Activated naive CD8-positive, alpha-beta T cell treated with anti-CD3 and anti-CD28 coated beads for 36 hours (primary cell): ENCODE measurements at regions not wholly inside any gene's neighbourhood (a gene's known extent, or its start where the extent isn't known, plus 50 kb on each side); places are given as distances from the start of the nearest gene placed in this dataset.

Experiments
- DNase-seq: peaks from one replicate; pipeline ENCODE4 v3.0.0; 2021
- H3K27ac Mint-ChIP-seq: one replicate; pipeline ENCODE4 v1.8.0; 2022; ENCODE audit warnings: mild to moderate bottlenecking, moderate library complexity, mixed read lengths
- H3K27me3 Mint-ChIP-seq: one replicate; pipeline ENCODE4 v1.8.0; 2022; ENCODE audit warnings: mild to moderate bottlenecking, mixed read lengths
- H3K36me3 Mint-ChIP-seq: one replicate; pipeline ENCODE4 v1.8.0; 2021; ENCODE audit warnings: mild to moderate bottlenecking, mixed read lengths
- H3K4me1 Mint-ChIP-seq: one replicate; pipeline ENCODE4 v1.8.0; 2021; ENCODE audit warnings: mixed read lengths
- H3K4me3 Mint-ChIP-seq: one replicate; pipeline ENCODE4 v1.8.0; 2022; ENCODE audit warnings: mild to moderate bottlenecking, moderate library complexity, mixed read lengths
- H3K9me3 Mint-ChIP-seq: one replicate; pipeline ENCODE4 v1.8.0; 2022; ENCODE audit warnings: mixed read lengths

- no peak overlapping the region for H3K27ac Mint-ChIP-seq
- H3K9me3 Mint-ChIP-seq, result peaks cover 7% of the 10 kb centered on the region
- no peak for DNase-seq
- no peak overlapping the region for H3K4me3 Mint-ChIP-seq
- H3K27me3 Mint-ChIP-seq, result no peaks in the 10 kb centered on the region
- no peaks in the 10 kb centered on the region for H3K36me3 Mint-ChIP-seq
- no peaks in the 10 kb centered on the region for H3K4me1 Mint-ChIP-seq
These were observed 587.6 kb downstream of the CDH11 start for GRCh38 chr16:64534180-64534780.

- DNase-seq, result no peak
- Mint-ChIP-seq H3K4me1 (no peaks in the 10 kb centered on the region), H3K27ac (no peak overlapping the region), H3K4me3 (no peak overlapping the region), H3K36me3 (no peaks in the 10 kb centered on the region), H3K9me3 (peaks cover 5% of the 10 kb centered on the region), H3K27me3 (no peaks in the 10 kb centered on the region)
These were observed 589.2 kb downstream of the CDH11 start for GRCh38 chr16:64532691-64533090.

GRCh38 chr16:64532117-64532516, 589.7 kb downstream of the CDH11 start:
- no peak for DNase-seq
- Mint-ChIP-seq H3K4me3 (no peak overlapping the region), H3K27me3 (no peaks in the 10 kb centered on the region), H3K9me3 (peaks cover 6% of the 10 kb centered on the region), H3K27ac (no peak overlapping the region), H3K36me3 (no peaks in the 10 kb centered on the region), H3K4me1 (no peaks in the 10 kb centered on the region)

- H3K36me3 Mint-ChIP-seq, result no peaks in the 10 kb centered on the region
- H3K4me3 Mint-ChIP-seq, result no peak overlapping the region
- H3K27ac Mint-ChIP-seq, result no peak overlapping the region
- H3K9me3 Mint-ChIP-seq, result peaks cover 7% of the 10 kb centered on the region
- H3K27me3 Mint-ChIP-seq, result no peaks in the 10 kb centered on the region
- no peak for DNase-seq
- no peaks in the 10 kb centered on the region for H3K4me1 Mint-ChIP-seq
These were observed 590.5 kb downstream of the CDH11 start for GRCh38 chr16:64531401-64531800.

- H3K4me1 Mint-ChIP-seq, result no peaks in the 10 kb centered on the region
- H3K36me3 Mint-ChIP-seq, result no peaks in the 10 kb centered on the region
- no peak overlapping the region for H3K4me3 Mint-ChIP-seq
- H3K27me3 Mint-ChIP-seq, result no peaks in the 10 kb centered on the region
- no peak for DNase-seq
- H3K27ac Mint-ChIP-seq, result no peak overlapping the region
- H3K9me3 Mint-ChIP-seq, result peaks cover 8% of the 10 kb centered on the region
These were observed 599.3 kb downstream of the CDH11 start for GRCh38 chr16:64522548-64522947.

GRCh38 chr16:64513871-64514270, 608.0 kb downstream of the CDH11 start:
- no peaks in the 10 kb centered on the region for H3K36me3 Mint-ChIP-seq
- DNase-seq, result no peak
- H3K27ac Mint-ChIP-seq, result no peak overlapping the region
- no peaks in the 10 kb centered on the region for H3K27me3 Mint-ChIP-seq
- H3K4me3 Mint-ChIP-seq, result no peak overlapping the region
- no peaks in the 10 kb centered on the region for H3K4me1 Mint-ChIP-seq
- peaks cover 4% of the 10 kb centered on the region for H3K9me3 Mint-ChIP-seq

- Mint-ChIP-seq H3K4me3 (no peak overlapping the region), H3K36me3 (no peaks in the 10 kb centered on the region), H3K4me1 (no peaks in the 10 kb centered on the region), H3K27me3 (no peaks in the 10 kb centered on the region), H3K27ac (no peak overlapping the region), H3K9me3 (peaks cover 8% of the 10 kb centered on the region)
- no peak for DNase-seq
These were observed 614.4 kb downstream of the CDH11 start for GRCh38 chr16:64507240-64508024.

- no peak overlapping the region for H3K27ac Mint-ChIP-seq
- H3K36me3 Mint-ChIP-seq, result no peaks in the 10 kb centered on the region
- DNase-seq, result no peak
- H3K9me3 Mint-ChIP-seq, result peaks cover 1% of the 10 kb centered on the region
- H3K4me1 Mint-ChIP-seq, result no peaks in the 10 kb centered on the region
- no peaks in the 10 kb centered on the region for H3K27me3 Mint-ChIP-seq
- no peak overlapping the region for H3K4me3 Mint-ChIP-seq
These were observed 622.7 kb downstream of the CDH11 start for GRCh38 chr16:64499211-64499610.

- DNase-seq, result no peak
- no peak overlapping the region for H3K27ac Mint-ChIP-seq
These were observed 623.5 kb downstream of the CDH11 start for GRCh38 chr16:64498363-64498762.

GRCh38 chr16:64493709-64494108, 628.2 kb downstream of the CDH11 start:
- DNase-seq, result no peak
- H3K27me3 Mint-ChIP-seq, result no peaks in the 10 kb centered on the region
- H3K9me3 Mint-ChIP-seq, result peaks cover 10% of the 10 kb centered on the region
- H3K4me3 Mint-ChIP-seq, result no peak overlapping the region
- no peaks in the 10 kb centered on the region for H3K4me1 Mint-ChIP-seq
- H3K27ac Mint-ChIP-seq, result no peak overlapping the region
- H3K36me3 Mint-ChIP-seq, result no peaks in the 10 kb centered on the region

More at GRCh38 chr16:64498363-64498762, 623.5 kb downstream of the CDH11 start:
- H3K36me3 Mint-ChIP-seq, result no peaks in the 10 kb centered on the region
- H3K4me1 Mint-ChIP-seq, result no peaks in the 10 kb centered on the region
- no peak overlapping the region for H3K4me3 Mint-ChIP-seq
- H3K27me3 Mint-ChIP-seq, result no peaks in the 10 kb centered on the region
- peaks cover 1% of the 10 kb centered on the region for H3K9me3 Mint-ChIP-seq

- peaks cover 12% of the 10 kb centered on the region for H3K9me3 Mint-ChIP-seq
- no peak for DNase-seq
- no peak overlapping the region for H3K4me3 Mint-ChIP-seq
- no peaks in the 10 kb centered on the region for H3K36me3 Mint-ChIP-seq
- H3K27ac Mint-ChIP-seq, result no peak overlapping the region
- H3K27me3 Mint-ChIP-seq, result no peaks in the 10 kb centered on the region
- H3K4me1 Mint-ChIP-seq, result no peaks in the 10 kb centered on the region
These were observed 632.4 kb downstream of the CDH11 start for GRCh38 chr16:64489449-64489848.

GRCh38 chr16:64486561-64486960, 635.3 kb downstream of the CDH11 start:
- peaks cover 12% of the 10 kb centered on the region for H3K9me3 Mint-ChIP-seq
- no peaks in the 10 kb centered on the region for H3K4me1 Mint-ChIP-seq
- H3K27me3 Mint-ChIP-seq, result no peaks in the 10 kb centered on the region
- H3K27ac Mint-ChIP-seq, result no peak overlapping the region
- no peak overlapping the region for H3K4me3 Mint-ChIP-seq
- no peak for DNase-seq
- no peaks in the 10 kb centered on the region for H3K36me3 Mint-ChIP-seq

- H3K4me3 Mint-ChIP-seq, result no peak overlapping the region
- no peak overlapping the region for H3K27ac Mint-ChIP-seq
- no peaks in the 10 kb centered on the region for H3K27me3 Mint-ChIP-seq
- H3K36me3 Mint-ChIP-seq, result no peaks in the 10 kb centered on the region
- H3K4me1 Mint-ChIP-seq, result no peaks in the 10 kb centered on the region
- peaks cover 3% of the 10 kb centered on the region for H3K9me3 Mint-ChIP-seq
- no peak for DNase-seq
These were observed 640.4 kb downstream of the CDH11 start for GRCh38 chr16:64481497-64481896.

- Mint-ChIP-seq H3K4me1 (no peaks in the 10 kb centered on the region), H3K4me3 (no peak overlapping the region), H3K27ac (no peak overlapping the region), H3K9me3 (peaks cover 4% of the 10 kb centered on the region), H3K36me3 (no peaks in the 10 kb centered on the region), H3K27me3 (no peaks in the 10 kb centered on the region)
- DNase-seq, result no peak
These were observed 643.5 kb downstream of the CDH11 start for GRCh38 chr16:64478252-64478906.

- H3K9me3 Mint-ChIP-seq, result peaks cover 5% of the 10 kb centered on the region
- no peaks in the 10 kb centered on the region for H3K36me3 Mint-ChIP-seq
- H3K4me3 Mint-ChIP-seq, result no peak overlapping the region
- no peaks in the 10 kb centered on the region for H3K4me1 Mint-ChIP-seq
- H3K27me3 Mint-ChIP-seq, result no peaks in the 10 kb centered on the region
- no peak for DNase-seq
- no peak overlapping the region for H3K27ac Mint-ChIP-seq
These were observed 646.1 kb downstream of the CDH11 start for GRCh38 chr16:64475627-64476351.
